Fibroblast of skin of back (primary cell): ENCODE measurements at regions not wholly inside any gene's neighbourhood (a gene's known extent, or its start where the extent isn't known, plus 50 kb on each side); places are given as distances from the start of the nearest gene placed in this dataset.

Experiments
- DNase-seq: peaks from one replicate; pipeline ENCODE4 v3.0.0-alpha.2; 2013

DNA sequence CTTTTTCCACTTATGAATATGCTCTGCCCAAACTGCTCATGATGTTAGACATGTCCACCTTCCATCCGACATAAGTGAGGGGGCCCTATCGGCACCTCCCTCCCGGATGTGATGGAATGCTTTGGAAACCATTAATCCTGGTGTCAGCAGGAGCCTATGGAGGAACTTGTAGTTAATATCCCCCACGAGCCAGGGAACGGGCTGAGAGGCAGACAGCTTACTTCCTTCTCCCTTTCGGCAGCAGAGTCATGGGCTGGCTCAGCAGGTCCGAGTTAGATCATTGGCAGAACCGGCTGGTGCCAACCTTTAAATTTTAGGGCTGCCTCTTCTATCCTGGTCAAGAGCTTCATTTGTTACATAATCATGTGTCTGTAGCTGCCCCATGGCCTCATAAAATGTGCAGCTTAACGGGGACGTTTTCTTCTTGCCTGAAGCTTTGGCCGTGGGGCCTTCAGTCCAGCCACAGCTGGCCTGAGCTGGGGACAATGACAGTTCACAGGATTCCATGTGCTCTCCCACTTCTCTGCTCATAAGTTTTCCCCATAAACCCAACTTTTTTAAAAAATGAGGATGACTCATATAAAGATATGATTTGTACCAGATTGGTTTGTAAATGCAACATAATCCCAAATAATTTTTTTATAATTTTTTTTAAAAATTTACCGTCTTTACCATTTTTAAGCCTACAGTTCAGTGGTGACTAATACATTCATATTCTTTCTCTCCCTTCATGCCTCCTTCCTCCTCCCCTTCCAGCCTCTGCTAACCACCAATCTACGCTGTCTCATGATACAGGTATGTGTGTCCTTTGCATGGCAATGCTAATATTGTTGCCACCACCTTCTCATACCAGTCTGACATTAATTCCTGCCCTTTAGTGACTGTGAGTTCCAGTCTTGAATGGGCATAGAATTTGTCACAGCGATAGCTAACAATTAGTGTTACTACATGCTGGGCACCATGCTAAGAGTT lies 62.2 kb upstream of the RGMA start:
- DNase-seq: peak; percentile 61

DNA sequence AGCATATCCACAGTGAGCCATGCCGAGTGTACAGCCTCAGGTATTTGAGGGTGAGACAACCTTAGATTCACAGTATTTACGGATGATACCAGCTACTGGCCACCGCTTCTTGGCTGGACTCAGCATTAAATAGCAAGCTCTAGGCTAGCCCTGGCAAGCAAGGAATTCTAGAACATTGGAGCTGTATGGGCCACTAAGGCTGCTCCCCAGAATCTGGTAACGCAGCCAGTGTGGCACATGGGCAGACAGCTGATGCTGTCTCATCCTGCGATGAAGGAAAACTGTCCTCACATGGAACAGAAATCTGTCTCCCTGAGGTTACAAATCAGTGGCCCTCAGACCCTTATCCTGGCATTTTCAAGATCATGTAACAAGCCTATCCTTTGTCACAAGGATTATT lies 57.6 kb upstream of the RGMA start:
- DNase-seq: no peak

DNA sequence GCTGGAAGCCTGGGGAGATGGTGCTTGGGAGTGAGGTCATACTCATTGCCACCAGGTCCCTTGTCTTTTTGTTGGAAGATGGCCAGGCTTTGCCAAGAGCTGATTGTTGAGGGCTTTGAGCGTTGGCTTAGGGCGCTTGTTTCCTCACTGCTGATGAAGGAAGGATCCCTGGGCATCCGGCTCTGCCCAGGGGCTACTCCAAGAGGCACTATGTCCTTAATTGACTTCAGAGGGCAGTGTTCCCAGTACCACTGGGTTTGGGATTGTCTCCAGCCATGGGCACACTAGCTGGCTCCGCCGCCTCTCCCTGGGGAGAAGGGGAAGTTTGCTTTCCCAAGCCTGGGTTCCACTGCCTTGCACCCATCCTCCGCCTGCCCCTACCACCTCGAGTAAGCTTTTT lies 57.2 kb upstream of the RGMA start:
- no peak for DNase-seq

DNA sequence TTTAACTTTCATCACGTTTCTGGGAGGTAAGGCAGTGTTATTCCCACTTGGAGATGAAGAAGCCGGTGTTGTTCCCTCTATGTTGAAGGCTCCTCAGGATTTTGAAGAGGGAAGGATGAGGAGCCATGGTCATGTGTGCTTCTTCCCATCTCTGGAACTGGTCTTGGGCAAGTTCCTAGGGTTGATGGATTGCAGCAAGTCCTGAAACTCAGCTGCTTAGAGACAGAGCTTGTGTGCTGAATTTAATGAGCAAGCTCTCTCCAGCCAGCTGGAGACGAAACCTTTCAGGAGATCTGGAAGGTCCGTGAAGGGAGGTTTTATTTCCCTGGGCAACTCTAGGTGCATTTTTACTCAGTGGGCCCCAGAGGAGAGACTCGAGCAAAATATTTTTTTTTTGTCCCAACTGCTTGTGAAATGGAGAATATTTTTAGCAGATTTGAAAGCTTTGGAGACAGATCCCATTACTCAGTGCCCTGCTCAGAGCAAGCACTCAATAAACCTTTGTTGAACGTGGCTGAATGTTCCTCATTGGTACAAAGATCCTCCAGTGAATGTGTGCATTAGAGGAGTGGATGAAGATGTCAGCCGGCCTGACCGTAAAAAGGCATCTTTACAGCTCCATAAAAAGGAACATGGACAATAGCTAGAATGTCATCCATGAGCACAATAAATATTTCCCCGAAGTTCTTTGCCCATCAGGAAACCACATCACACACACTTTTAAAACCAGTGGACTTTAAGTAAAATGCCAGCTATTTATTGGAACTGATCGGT lies 55.6 kb upstream of the RGMA start:
- no peak for DNase-seq

DNA sequence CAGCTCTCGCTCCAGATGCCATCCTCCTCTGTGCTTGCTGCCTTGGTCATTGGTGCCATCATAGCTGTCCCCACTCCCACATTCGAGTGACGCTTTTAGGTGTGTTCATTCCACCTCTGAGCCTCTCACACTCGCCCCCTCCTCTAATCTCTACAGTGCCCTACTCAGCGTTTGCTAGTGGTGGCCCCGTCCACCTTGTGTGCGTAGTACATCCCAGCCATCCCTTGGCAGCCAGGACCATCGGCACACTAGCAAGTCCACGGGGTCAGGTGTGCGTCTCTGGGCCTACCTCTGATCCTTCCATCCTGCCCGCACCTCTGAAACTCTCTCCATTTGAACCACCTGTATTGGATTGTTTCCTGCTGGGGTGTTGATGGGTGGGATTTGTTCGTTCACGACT lies 54.2 kb upstream of the RGMA start:
- no peak for DNase-seq

DNA sequence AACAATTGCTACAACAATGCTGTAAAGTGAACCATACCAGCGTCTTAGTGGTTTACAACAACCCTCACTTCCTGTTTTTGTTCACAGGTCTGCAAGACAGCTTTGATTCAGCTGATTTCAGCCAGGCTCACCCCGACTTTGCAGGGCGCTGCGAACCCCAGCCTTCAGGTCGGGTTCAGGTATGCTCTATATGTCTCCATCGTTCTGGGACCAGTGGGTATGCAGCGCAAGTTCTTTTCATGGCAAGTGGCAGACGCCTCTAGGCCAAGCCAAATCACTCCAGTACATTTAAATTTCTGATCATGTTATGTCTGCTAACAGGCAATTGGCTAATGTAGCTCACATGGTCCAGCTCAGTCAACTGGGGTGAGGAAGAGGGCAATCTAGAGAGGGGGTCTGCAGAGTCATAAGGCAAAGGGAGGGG lies 52.4 kb upstream of the RGMA start:
- no peak for DNase-seq

DNA sequence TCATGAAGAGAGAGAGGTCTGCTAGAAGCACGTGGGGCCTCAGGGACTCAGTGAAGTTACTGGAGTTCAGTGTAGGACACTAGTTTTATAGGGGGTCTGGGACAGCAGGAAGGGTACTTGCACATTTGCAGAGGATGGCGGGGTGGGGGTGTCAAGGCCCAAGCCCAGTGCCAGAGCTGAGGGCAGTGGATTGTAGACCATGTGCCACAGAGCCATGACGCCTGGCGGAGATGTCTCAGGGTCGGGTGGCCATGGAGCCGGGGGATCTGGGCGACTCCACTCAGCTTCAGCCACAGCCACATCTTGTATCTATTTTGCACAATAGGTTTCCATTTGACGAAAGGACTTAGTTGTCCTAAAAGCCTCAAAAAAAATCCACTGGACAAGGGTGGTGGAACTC lies 50.4 kb upstream of the RGMA start:
- DNase-seq: no peak

DNA sequence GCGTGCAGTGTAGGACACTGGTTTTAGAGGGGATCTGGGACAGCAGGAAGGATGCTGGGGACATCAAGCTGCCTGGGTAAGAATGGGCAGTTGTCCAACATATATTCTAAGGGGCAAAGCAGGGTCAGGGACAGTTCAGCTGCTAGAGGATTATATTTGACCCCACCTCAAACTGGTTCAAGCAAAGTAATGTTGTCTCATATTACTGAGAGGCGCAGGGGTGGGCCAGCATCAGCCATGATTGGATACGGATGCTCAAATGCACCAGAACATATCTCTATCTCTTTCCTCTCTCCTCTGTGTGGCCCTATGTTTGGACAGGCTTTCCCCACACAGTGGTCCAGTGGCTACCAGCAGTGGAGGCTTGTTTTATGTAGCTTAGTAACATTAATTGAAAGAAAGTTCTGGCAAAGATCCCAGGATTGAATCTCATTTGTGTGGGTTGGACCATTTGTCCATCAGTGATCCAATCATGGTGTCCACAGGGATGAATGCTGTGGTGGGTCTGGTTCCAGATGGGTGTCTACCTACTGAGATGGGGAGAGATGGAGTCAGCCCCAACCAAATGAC lies 49.8 kb upstream of the RGMA start:
- DNase-seq: no peak
